ENCODE measurements at regions not wholly inside any gene's neighbourhood (a gene's known extent, or its start where the extent isn't known, plus 50 kb on each side); places are given as distances from the start of the nearest gene placed in this dataset.
A peak's percentile ranks its signal among the peaks of the same experiment; 100 is the strongest.
"Not testable (repeated sequence)": the region's sequence is repeated elsewhere in the genome, so short reads cannot be mapped to it uniquely, and the experiment has no call there.

- DNase-seq, result no peak
Observed at GRCh38 chr4:128758314-128758922, 51.1 kb upstream of the JADE1 start.

GRCh38 chr4:128757712-128758111 is 51.8 kb upstream of the JADE1 start:
- DNase-seq, result peak; percentile 34

- no peak for DNase-seq
Observed at GRCh38 chr4:128751354-128751753, 58.1 kb upstream of the JADE1 start.

GRCh38 chr4:128741748-128742147 is 67.8 kb upstream of the JADE1 start:
- DNase-seq, result not testable (repeated sequence)

- no peak for DNase-seq
Observed at GRCh38 chr4:128737098-128737513, 72.4 kb upstream of the JADE1 start.

- no peak for DNase-seq
Observed at GRCh38 chr4:128735714-128736113, 73.8 kb upstream of the JADE1 start.

- DNase-seq, result no peak
Observed at GRCh38 chr4:128728190-128728589, 81.3 kb upstream of the JADE1 start.

- no peak for DNase-seq
Observed at GRCh38 chr4:128727658-128728057, 81.8 kb upstream of the JADE1 start.

GRCh38 chr4:128725405-128726055 is 84.0 kb upstream of the JADE1 start:
- no peak for DNase-seq

GRCh38 chr4:128722911-128723310 is 86.6 kb upstream of the JADE1 start:
- DNase-seq, result no peak

GRCh38 chr4:128721896-128722295 is 87.6 kb upstream of the JADE1 start:
- no peak for DNase-seq

- no peak for DNase-seq
Observed at GRCh38 chr4:128720270-128720669, 89.2 kb upstream of the JADE1 start.

GRCh38 chr4:128718768-128719167 is 90.7 kb upstream of the JADE1 start:
- DNase-seq, result no peak

GRCh38 chr4:128716338-128716737 is 93.2 kb upstream of the JADE1 start:
- DNase-seq, result peak; percentile 71

- DNase-seq, result no peak
Observed at GRCh38 chr4:128715616-128716015, 93.9 kb upstream of the JADE1 start.

GRCh38 chr4:128711361-128711760 is 98.1 kb upstream of the JADE1 start:
- no peak for DNase-seq

- DNase-seq, result no peak
Observed at GRCh38 chr4:128709268-128709667, 100.2 kb upstream of the JADE1 start.

GRCh38 chr4:128707864-128708263 is 101.6 kb upstream of the JADE1 start:
- DNase-seq, result peak; percentile 38

GRCh38 chr4:128703948-128704347 is 105.6 kb upstream of the JADE1 start:
- DNase-seq, result no peak

GRCh38 chr4:128700659-128701350 is 108.7 kb upstream of the JADE1 start:
- no peak for DNase-seq

GRCh38 chr4:128698386-128698785 is 111.1 kb upstream of the JADE1 start:
- DNase-seq, result no peak

GRCh38 chr4:128697323-128697722 is 112.2 kb upstream of the JADE1 start:
- DNase-seq, result no peak

- DNase-seq, result no peak
Observed at GRCh38 chr4:128690011-128690410, 119.5 kb upstream of the JADE1 start.
